ENCODE measurements at regions not wholly inside any gene's neighbourhood (a gene's known extent, or its start where the extent isn't known, plus 50 kb on each side); places are given as distances from the start of the nearest gene placed in this dataset.

DNA sequence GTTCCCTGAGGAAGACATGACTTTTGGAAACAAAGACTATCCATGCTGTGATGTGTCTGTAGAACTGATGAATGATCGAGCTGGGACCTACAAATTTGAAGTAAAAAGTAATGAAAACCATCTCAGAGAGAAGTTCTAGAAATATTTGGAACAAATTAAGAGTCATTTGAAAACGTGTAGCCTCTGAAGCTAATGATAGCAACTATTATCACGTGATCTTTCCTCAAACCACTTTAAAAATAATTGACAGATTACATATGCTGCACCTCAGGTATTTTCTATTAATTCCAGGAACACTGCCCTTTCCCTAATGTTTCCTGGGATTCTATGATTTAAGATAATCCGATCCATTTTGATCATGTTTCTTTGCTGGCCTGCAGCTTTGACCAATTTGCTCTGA lies 990.3 kb downstream of the CDH8 start:
- Histone ChIP-seq H3K27me3 (replicated peaks; ENCODE audit: insufficient read depth) (no peaks in the 10 kb centered on the region), H3K27ac (no peak overlapping the region), H3K4me3 (no peak overlapping the region), H3K36me3 (no peaks in the 10 kb centered on the region), H3K4me1 (replicated peaks) (no peaks in the 10 kb centered on the region), H3K9me3 (no peaks in the 10 kb centered on the region)
- TF ChIP-seq POLR2A (IDR thresholded peaks at IDR 0.05), result no peak
- TF ChIP-seq POLR2AphosphoS5 (IDR thresholded peaks at IDR 0.05), result no peak
- TF ChIP-seq, protein P1, sequence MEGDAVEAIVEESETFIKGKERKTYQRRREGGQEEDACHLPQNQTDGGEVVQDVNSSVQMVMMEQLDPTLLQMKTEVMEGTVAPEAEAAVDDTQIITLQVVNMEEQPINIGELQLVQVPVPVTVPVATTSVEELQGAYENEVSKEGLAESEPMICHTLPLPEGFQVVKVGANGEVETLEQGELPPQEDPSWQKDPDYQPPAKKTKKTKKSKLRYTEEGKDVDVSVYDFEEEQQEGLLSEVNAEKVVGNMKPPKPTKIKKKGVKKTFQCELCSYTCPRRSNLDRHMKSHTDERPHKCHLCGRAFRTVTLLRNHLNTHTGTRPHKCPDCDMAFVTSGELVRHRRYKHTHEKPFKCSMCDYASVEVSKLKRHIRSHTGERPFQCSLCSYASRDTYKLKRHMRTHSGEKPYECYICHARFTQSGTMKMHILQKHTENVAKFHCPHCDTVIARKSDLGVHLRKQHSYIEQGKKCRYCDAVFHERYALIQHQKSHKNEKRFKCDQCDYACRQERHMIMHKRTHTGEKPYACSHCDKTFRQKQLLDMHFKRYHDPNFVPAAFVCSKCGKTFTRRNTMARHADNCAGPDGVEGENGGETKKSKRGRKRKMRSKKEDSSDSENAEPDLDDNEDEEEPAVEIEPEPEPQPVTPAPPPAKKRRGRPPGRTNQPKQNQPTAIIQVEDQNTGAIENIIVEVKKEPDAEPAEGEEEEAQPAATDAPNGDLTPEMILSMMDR (IDR thresholded peaks at IDR 0.05), result no peak
- intact Hi-C loops (cut with DNase I), result no loop called here
- no peak for DNase-seq (ENCODE audit: low spot score)
- 52% methylated on average over 4 of the region's 4 CpGs for WGBS

DNA sequence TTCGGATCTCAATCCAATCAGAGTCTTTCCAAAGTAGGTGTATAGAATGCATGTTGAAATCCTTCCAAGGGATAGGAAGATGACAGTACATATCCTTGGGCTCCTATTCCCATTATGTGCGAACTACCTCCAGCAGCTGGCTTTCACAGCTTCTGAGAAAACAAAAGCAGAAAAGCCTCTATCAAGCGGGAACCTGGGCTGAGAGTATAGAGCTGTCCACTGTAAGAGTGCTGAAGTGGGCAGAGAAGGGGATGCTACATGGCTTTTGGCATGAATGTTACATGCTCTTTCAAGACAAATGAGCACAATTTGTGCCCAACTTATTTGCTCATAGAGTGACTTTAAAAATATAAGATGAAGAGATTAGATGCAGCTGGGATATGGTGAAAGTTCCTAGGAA lies 993.5 kb downstream of the CDH8 start:
- intact Hi-C loops (cut with DNase I), result no loop called here
- DNase-seq (ENCODE audit: low spot score), result no peak

DNA sequence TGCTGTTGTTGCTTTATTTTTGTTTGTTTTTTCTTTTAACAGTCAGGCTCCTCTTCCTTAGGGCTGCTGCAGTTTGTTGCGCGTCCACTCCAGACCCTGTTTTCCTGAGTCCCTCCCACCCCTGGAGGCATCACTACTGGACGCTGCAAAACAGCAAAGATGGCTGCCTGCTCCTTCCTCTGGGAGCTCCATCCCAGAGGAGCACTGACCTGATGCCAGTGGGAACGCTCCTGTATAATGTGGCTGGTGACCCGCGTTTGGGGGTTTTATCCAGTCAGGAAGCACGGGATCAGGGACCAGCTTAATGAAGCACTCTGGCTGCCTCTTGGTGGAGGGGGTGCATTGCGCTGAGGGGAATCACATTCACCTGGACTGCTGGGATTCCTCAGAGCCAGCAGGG lies 1005.6 kb downstream of the CDH8 start:
- Histone ChIP-seq H3K4me3 (no peak overlapping the region), H3K27ac (no peak overlapping the region), H3K36me3 (no peaks in the 10 kb centered on the region), H3K27me3 (replicated peaks; ENCODE audit: insufficient read depth) (no peaks in the 10 kb centered on the region), H3K9me3 (no peaks in the 10 kb centered on the region), H3K4me1 (replicated peaks) (no peaks in the 10 kb centered on the region)
- intact Hi-C loops (cut with DNase I), result no loop called here
- TF ChIP-seq, protein P1 (IDR thresholded peaks at IDR 0.05), result no peak
- no peak for TF ChIP-seq POLR2A (IDR thresholded peaks at IDR 0.05)
- no peak for TF ChIP-seq POLR2AphosphoS5 (IDR thresholded peaks at IDR 0.05)
- WGBS, result 92% methylated on average over 8 of the region's 8 CpGs
- DNase-seq (ENCODE audit: low spot score), result no peak

More for the DNA sequence above, 993.5 kb downstream of the CDH8 start:
- TF ChIP-seq POLR2A (IDR thresholded peaks at IDR 0.05) (no peak), POLR2AphosphoS5 (IDR thresholded peaks at IDR 0.05) (no peak)
- TF ChIP-seq, protein P1 (IDR thresholded peaks at IDR 0.05), result no peak
- WGBS, result 34% methylated on average over 3 of the region's 3 CpGs
- no peaks in the 10 kb centered on the region for H3K4me1 ChIP-seq (replicated peaks)
- H3K27ac ChIP-seq, result no peak overlapping the region
- no peaks in the 10 kb centered on the region for H3K27me3 ChIP-seq (replicated peaks; ENCODE audit: insufficient read depth)
- H3K4me3 ChIP-seq, result no peak overlapping the region
- H3K9me3 ChIP-seq, result no peaks in the 10 kb centered on the region
- H3K36me3 ChIP-seq, result no peaks in the 10 kb centered on the region

DNA sequence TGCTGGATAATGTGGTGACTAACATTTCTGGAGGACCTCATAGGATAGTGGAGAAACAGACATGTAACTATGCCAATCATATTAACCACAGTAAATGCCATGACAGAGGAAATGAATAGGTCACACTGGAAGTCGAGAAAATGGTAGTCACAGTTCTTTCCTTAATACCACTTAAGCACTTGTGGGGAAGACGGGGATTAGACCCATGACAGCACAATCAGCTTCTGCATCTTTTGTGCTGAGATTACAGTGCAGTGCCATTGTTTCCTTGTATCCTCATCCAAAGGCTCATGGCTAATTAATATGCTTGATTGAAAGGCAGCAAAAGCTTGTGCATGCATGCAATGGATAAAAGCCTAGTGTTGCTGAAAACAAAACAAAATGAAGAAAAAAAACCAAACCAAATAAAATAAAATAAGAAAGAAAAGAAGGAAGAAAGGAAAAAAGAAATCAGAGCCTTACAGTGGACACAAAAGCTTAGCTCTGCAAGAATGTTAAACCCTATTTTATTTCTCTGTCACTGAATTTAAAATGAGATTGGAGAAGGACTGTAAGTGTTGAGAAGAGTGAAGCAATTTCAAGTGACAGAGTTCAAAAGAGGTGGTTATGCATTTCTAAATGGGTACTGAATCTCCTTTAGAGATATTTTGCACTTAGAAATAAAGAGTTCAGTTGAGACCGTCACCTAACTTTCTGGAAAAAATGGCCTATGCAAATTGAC lies 1011.9 kb downstream of the CDH8 start:
- no peak overlapping the region for H3K4me3 ChIP-seq
- TF ChIP-seq, protein P1 (IDR thresholded peaks at IDR 0.05), result no peak
- TF ChIP-seq POLR2A (IDR thresholded peaks at IDR 0.05), result no peak
- no peak for TF ChIP-seq POLR2AphosphoS5 (IDR thresholded peaks at IDR 0.05)
- H3K27me3 ChIP-seq (replicated peaks; ENCODE audit: insufficient read depth), result no peaks in the 10 kb centered on the region
- WGBS, result 64% methylated on average over 3 of the region's 3 CpGs
- no peaks in the 10 kb centered on the region for H3K36me3 ChIP-seq
- intact Hi-C loops (cut with DNase I), result no loop called here
- H3K4me1 ChIP-seq (replicated peaks), result no peaks in the 10 kb centered on the region
- H3K27ac ChIP-seq, result no peak overlapping the region
- H3K9me3 ChIP-seq, result no peaks in the 10 kb centered on the region
- DNase-seq (ENCODE audit: low spot score), result no peak

DNA sequence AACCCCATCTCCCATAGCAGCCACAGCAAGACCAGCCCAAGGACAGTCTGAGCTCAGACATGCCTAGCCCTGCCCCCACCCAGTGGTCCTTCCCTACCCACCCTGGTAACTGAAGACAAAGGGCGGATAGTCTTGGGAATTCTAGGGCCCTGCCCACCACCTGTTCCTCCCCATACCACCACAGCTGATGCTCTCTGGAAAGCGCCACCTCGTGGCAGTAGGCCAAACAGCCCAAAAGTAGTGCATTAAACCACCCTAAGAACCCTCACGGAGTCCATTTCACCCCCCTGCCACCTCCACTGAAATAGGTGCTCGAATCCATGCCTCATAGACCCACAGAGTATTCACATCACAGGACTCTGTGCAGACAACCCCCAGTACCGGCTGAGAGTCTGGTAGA lies 1021.4 kb downstream of the CDH8 start:
- H3K27me3 ChIP-seq (replicated peaks; ENCODE audit: insufficient read depth), result no peaks in the 10 kb centered on the region
- no peak overlapping the region for H3K4me3 ChIP-seq
- intact Hi-C loops (cut with DNase I), result no loop called here
- no peak for DNase-seq (ENCODE audit: low spot score)
- H3K9me3 ChIP-seq, result no peaks in the 10 kb centered on the region
- H3K4me1 ChIP-seq (replicated peaks), result no peaks in the 10 kb centered on the region
- no peaks in the 10 kb centered on the region for H3K36me3 ChIP-seq
- no peak overlapping the region for H3K27ac ChIP-seq
- TF ChIP-seq POLR2A (IDR thresholded peaks at IDR 0.05), result no peak
- TF ChIP-seq POLR2AphosphoS5 (IDR thresholded peaks at IDR 0.05), result no peak
- TF ChIP-seq, protein P1 (IDR thresholded peaks at IDR 0.05), result no peak
- 80% methylated on average over 6 of the region's 6 CpGs for WGBS

Data from prostate gland (tissue), 2 donors.